Naive thymus-derived CD4-positive, alpha-beta T cell (primary cell): ENCODE measurements at regions not wholly inside any gene's neighbourhood (a gene's known extent, or its start where the extent isn't known, plus 50 kb on each side); places are given as distances from the start of the nearest gene placed in this dataset.
"Not testable (repeated sequence)": the region's sequence is repeated elsewhere in the genome, so short reads cannot be mapped to it uniquely, and the experiment has no call there.

Source experiments
- ATAC-seq: fragments of 150-1000 bp; cut with Tn5 transposase; 2 replicates; pipeline ENCODE4 v1.10.0; 2021; ENCODE audit warnings: mild to moderate bottlenecking, moderate library complexity
- CTCF ChIA-PET: fragments of 350-600 bp; sonication (Branson Sonifier 250); formaldehyde crosslinking; loops from one replicate; lab custom pipeline; 2021; ENCODE audit warnings: antibody characterized with exemption; lab: Charles Lee
- POLR2A ChIA-PET: fragments of 350-600 bp; sonication (Branson Sonifier 250); formaldehyde crosslinking; loops from one replicate; lab custom pipeline; 2021; ENCODE audit warnings: antibody characterized with exemption, inconsistent platforms; lab: Charles Lee
- DNase-seq, 9 donors: peaks; one replicate each; pipeline versions ENCODE4 v3.0.0 to v3.0.0-alpha.2; 2020 to 2022; ENCODE audit warnings: mixed read lengths in 1 of 9
- H3K27ac ChIP-seq: one replicate; pipeline ENCODE4 v1.7.0; 2013; ENCODE audit warnings: mild to moderate bottlenecking, low read depth, low read length, moderate library complexity
- H3K27me3 ChIP-seq, 2 donors: one replicate each; pipeline ENCODE4 v1.7.0; 2013; ENCODE audit warnings: low read length in 2 of 2, mild to moderate bottlenecking in 2 of 2, moderate library complexity in 2 of 2; ENCODE audit not compliant: control insufficient read depth in 2 of 2, insufficient read depth in 2 of 2
- H3K36me3 ChIP-seq, 3 experiments: 1 replicate in 2 of 3; 2 replicates in 1 of 3; pipeline ENCODE4 v1.7.0; 2013; ENCODE audit warnings: low read length in 3 of 3, mild to moderate bottlenecking in 3 of 3, moderate library complexity in 1 of 3; ENCODE audit not compliant: insufficient read depth in 3 of 3, control insufficient read depth in 2 of 3
- H3K4me1 ChIP-seq, 2 donors: one replicate each; pipeline ENCODE4 v1.7.0; 2013; ENCODE audit warnings: low read length in 2 of 2, mild to moderate bottlenecking in 2 of 2, moderate library complexity in 1 of 2; ENCODE audit not compliant: control insufficient read depth in 2 of 2, insufficient read depth in 2 of 2
- H3K4me3 ChIP-seq: 2 replicates; pipeline ENCODE4 v1.7.0; 2013; ENCODE audit warnings: mild to moderate bottlenecking, low read length
- H3K9me3 ChIP-seq, 3 experiments: 1 replicate in 2 of 3; 2 replicates in 1 of 3; pipeline ENCODE4 v1.7.0; 2013; ENCODE audit warnings: low read length in 3 of 3; ENCODE audit not compliant: control insufficient read depth in 2 of 3
- H3K27ac Mint-ChIP-seq, 9 donors: one replicate each; pipeline ENCODE4 v1.8.0; 2020 to 2022; ENCODE audit warnings: mixed read lengths in 9 of 9, mild to moderate bottlenecking in 8 of 9, moderate library complexity in 5 of 9, inconsistent platforms in 2 of 9
- H3K27me3 Mint-ChIP-seq, 5 donors: one replicate each; pipeline ENCODE4 v1.8.0; 2021 to 2022; ENCODE audit warnings: mixed read lengths in 5 of 5, mild to moderate bottlenecking in 1 of 5
- H3K36me3 Mint-ChIP-seq, 5 donors: one replicate each; pipeline ENCODE4 v1.8.0; 2020 to 2022; ENCODE audit warnings: mixed read lengths in 5 of 5, mild to moderate bottlenecking in 3 of 5, inconsistent platforms in 1 of 5
- H3K4me1 Mint-ChIP-seq, 7 donors: one replicate each; pipeline ENCODE4 v1.8.0; 2020 to 2022; ENCODE audit warnings: mixed read lengths in 7 of 7, mild to moderate bottlenecking in 3 of 7, inconsistent platforms in 1 of 7
- H3K4me3 Mint-ChIP-seq, 10 donors: one replicate each; pipeline ENCODE4 v1.8.0; 2020 to 2022; ENCODE audit warnings: mild to moderate bottlenecking in 10 of 10, mixed read lengths in 10 of 10, moderate library complexity in 6 of 10, inconsistent platforms in 2 of 10
- H3K9me3 Mint-ChIP-seq, 11 donors: one replicate each; pipeline ENCODE4 v1.8.0; 2020 to 2022; ENCODE audit warnings: mixed read lengths in 11 of 11, mild to moderate bottlenecking in 4 of 11, inconsistent platforms in 1 of 11, moderate library complexity in 1 of 11
- intact Hi-C, 2 donors: fragments of 100-400 bp; cut with micrococcal nuclease; formaldehyde crosslinking; loops; one replicate each; pipeline ENCODE4 v1.15.1; 2023

GRCh38 chr3:70620956-70621355 is 308.5 kb upstream of the MDFIC2 start:
- CTCF ChIA-PET = no interaction called here
- intact Hi-C loops = no loop called here
- ATAC-seq = no peak

GRCh38 chr3:70620367-70620766 is 307.9 kb upstream of the MDFIC2 start:
- CTCF ChIA-PET = no interaction called here
- H3K27me3 Mint-ChIP-seq = peaks cover 2 to 43% (median 23%) of the 10 kb centered on the region in 5 donors
- Histone ChIP-seq H3K4me3 (no peak overlapping the region), H3K27me3 (no peaks in the 10 kb centered on the region), H3K36me3 (no peaks in the 10 kb centered on the region), H3K4me1 (no peaks in the 10 kb centered on the region), H3K27ac (no peak overlapping the region), H3K9me3 (no peaks in the 10 kb centered on the region)
- no peak overlapping the region for H3K27ac Mint-ChIP-seq
- H3K36me3 Mint-ChIP-seq = no peaks in the 10 kb centered on the region
- H3K9me3 Mint-ChIP-seq = peaks cover 0 to 2% (median 0%) of the 10 kb centered on the region in 11 donors
- ATAC-seq (no peak), DNase-seq (no peak)
- POLR2A ChIA-PET = no interaction called here
- peaks cover 0 to 1% (median 0%) of the 10 kb centered on the region in 7 donors for H3K4me1 Mint-ChIP-seq
- no peak overlapping the region for H3K4me3 Mint-ChIP-seq
- intact Hi-C loops = no loop called here

More at GRCh38 chr3:70620956-70621355, 308.5 kb upstream of the MDFIC2 start:
- Mint-ChIP-seq H3K9me3 (peaks cover 0 to 2% (median 0%) of the 10 kb centered on the region in 11 donors), H3K4me1 (peaks cover 0 to 1% (median 0%) of the 10 kb centered on the region in 7 donors), H3K36me3 (no peaks in the 10 kb centered on the region), H3K27ac (no peak overlapping the region), H3K4me3 (no peak overlapping the region), H3K27me3 (peaks cover 2 to 43% (median 21%) of the 10 kb centered on the region in 5 donors)
- no peak overlapping the region for H3K4me3 ChIP-seq
- POLR2A ChIA-PET = no interaction called here
- H3K9me3 ChIP-seq = no peaks in the 10 kb centered on the region
- no peaks in the 10 kb centered on the region for H3K4me1 ChIP-seq
- H3K27ac ChIP-seq = no peak overlapping the region
- no peaks in the 10 kb centered on the region for H3K36me3 ChIP-seq
- H3K27me3 ChIP-seq = no peaks in the 10 kb centered on the region
- DNase-seq = no peak

- H3K27ac ChIP-seq = no peak overlapping the region
- intact Hi-C loops = no loop called here
- H3K27ac Mint-ChIP-seq = no peak overlapping the region
- no peaks in the 10 kb centered on the region for H3K36me3 Mint-ChIP-seq
- CTCF ChIA-PET = no interaction called here
- POLR2A ChIA-PET = interaction anchor here (0.6 kb wide), 1 partner anchor 264 kb away, joined by 3 read pairs; no protein-coding TSS in a partner anchor
- peaks cover 0 to 1% (median 0%) of the 10 kb centered on the region in 7 donors for H3K4me1 Mint-ChIP-seq
- H3K4me3 Mint-ChIP-seq = no peak overlapping the region
- H3K36me3 ChIP-seq = no peaks in the 10 kb centered on the region
- no peaks in the 10 kb centered on the region for H3K4me1 ChIP-seq
- DNase-seq (no peak), ATAC-seq (no peak)
- no peak overlapping the region for H3K4me3 ChIP-seq
- no peaks in the 10 kb centered on the region for H3K9me3 ChIP-seq
- H3K27me3 Mint-ChIP-seq = peaks cover 2 to 28% (median 16%) of the 10 kb centered on the region in 5 donors
- H3K9me3 Mint-ChIP-seq = peaks cover 0 to 2% (median 0%) of the 10 kb centered on the region in 11 donors
- no peaks in the 10 kb centered on the region for H3K27me3 ChIP-seq
Observed at GRCh38 chr3:70618151-70618550, 305.7 kb upstream of the MDFIC2 start.

- H3K4me3 ChIP-seq, H3K4me3 Mint-ChIP-seq, H3K36me3 ChIP-seq, H3K27ac ChIP-seq, H3K9me3 Mint-ChIP-seq, ATAC-seq, H3K27ac Mint-ChIP-seq, H3K9me3 ChIP-seq, H3K36me3 Mint-ChIP-seq, H3K27me3 ChIP-seq, CTCF ChIA-PET, H3K4me1 ChIP-seq, DNase-seq, intact Hi-C loops, H3K4me1 Mint-ChIP-seq: not testable (repeated sequence)
- H3K27me3 Mint-ChIP-seq = peaks cover 2 to 28% (median 15%) of the 10 kb centered on the region in 5 donors
- POLR2A ChIA-PET = interaction anchor here (0.6 kb wide), 1 partner anchor 378 kb away, joined by 3 read pairs; no protein-coding TSS in a partner anchor
Observed at GRCh38 chr3:70617349-70617748, 304.9 kb upstream of the MDFIC2 start.

GRCh38 chr3:70615286-70615685 is 302.8 kb upstream of the MDFIC2 start:
- no peaks in the 10 kb centered on the region for H3K4me1 ChIP-seq
- no peaks in the 10 kb centered on the region for H3K27me3 ChIP-seq
- no peak overlapping the region for H3K4me3 ChIP-seq
- intact Hi-C loops = no loop called here
- Mint-ChIP-seq H3K4me3 (no peak overlapping the region), H3K27ac (no peak overlapping the region), H3K9me3 (peaks cover 0 to 3% (median 0%) of the 10 kb centered on the region in 11 donors), H3K4me1 (peaks cover 0 to 1% (median 0%) of the 10 kb centered on the region in 7 donors), H3K36me3 (no peaks in the 10 kb centered on the region), H3K27me3 (peaks cover 2 to 20% (median 11%) of the 10 kb centered on the region in 5 donors)
- DNase-seq = no peak
- no peak overlapping the region for H3K27ac ChIP-seq
- no peaks in the 10 kb centered on the region for H3K36me3 ChIP-seq
- no peak for ATAC-seq
- H3K9me3 ChIP-seq = no peaks in the 10 kb centered on the region
- ChIA-PET POLR2A (no interaction called here), CTCF (no interaction called here)

- intact Hi-C loops = no loop called here
- no peak overlapping the region for H3K4me3 Mint-ChIP-seq
- no peaks in the 10 kb centered on the region for H3K36me3 ChIP-seq
- H3K4me1 Mint-ChIP-seq = no peaks in the 10 kb centered on the region
- H3K9me3 ChIP-seq = no peaks in the 10 kb centered on the region
- ChIA-PET CTCF (no interaction called here), POLR2A (no interaction called here)
- no peaks in the 10 kb centered on the region for H3K36me3 Mint-ChIP-seq
- no peak overlapping the region for H3K27ac Mint-ChIP-seq
- peaks cover 0 to 3% (median 0%) of the 10 kb centered on the region in 11 donors for H3K9me3 Mint-ChIP-seq
- no peak overlapping the region for H3K4me3 ChIP-seq
- no peaks in the 10 kb centered on the region for H3K4me1 ChIP-seq
- H3K27ac ChIP-seq = no peak overlapping the region
- no peak for DNase-seq
- peaks cover 0 to 14% (median 11%) of the 10 kb centered on the region in 5 donors for H3K27me3 Mint-ChIP-seq
- no peak for ATAC-seq
- H3K27me3 ChIP-seq = no peaks in the 10 kb centered on the region
Observed at GRCh38 chr3:70614111-70614510, 301.7 kb upstream of the MDFIC2 start.

GRCh38 chr3:70612920-70613319 is 300.5 kb upstream of the MDFIC2 start:
- ChIA-PET POLR2A (no interaction called here), CTCF (no interaction called here)
- no peaks in the 10 kb centered on the region for H3K9me3 ChIP-seq
- intact Hi-C loops = no loop called here
- no peak overlapping the region for H3K4me3 ChIP-seq
- Mint-ChIP-seq H3K4me1 (no peaks in the 10 kb centered on the region), H3K9me3 (peaks cover 0 to 3% (median 0%) of the 10 kb centered on the region in 11 donors), H3K4me3 (no peak overlapping the region), H3K27me3 (peaks cover 5 to 11% (median 5%) of the 10 kb centered on the region in 5 donors), H3K27ac (no peak overlapping the region), H3K36me3 (no peaks in the 10 kb centered on the region)
- H3K4me1 ChIP-seq = no peaks in the 10 kb centered on the region
- H3K36me3 ChIP-seq = no peaks in the 10 kb centered on the region
- no peaks in the 10 kb centered on the region for H3K27me3 ChIP-seq
- H3K27ac ChIP-seq = no peak overlapping the region
- no peak for ATAC-seq
- DNase-seq = no peak
